ENCODE measurements at regions not wholly inside any gene's neighbourhood (a gene's known extent, or its start where the extent isn't known, plus 50 kb on each side); places are given as distances from the start of the nearest gene placed in this dataset.

DNA sequence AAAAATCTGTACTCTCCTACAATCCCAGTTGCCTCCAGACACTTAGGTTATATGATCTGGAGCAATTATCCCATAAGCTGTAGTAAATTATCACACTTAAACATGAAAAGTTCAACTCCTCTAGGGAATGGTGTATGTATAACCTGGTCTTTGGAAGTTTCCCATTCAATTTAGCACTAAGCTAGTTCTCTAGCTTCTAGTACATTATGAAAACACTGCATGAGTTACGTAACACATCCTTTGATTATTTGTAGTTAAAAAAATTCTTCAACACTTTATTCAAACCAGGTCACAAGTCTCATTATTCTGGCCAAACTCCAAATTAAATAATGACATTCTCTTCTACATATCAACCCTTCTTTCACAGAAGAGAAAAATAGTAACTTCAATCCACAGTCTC is 827.0 kb upstream of the ADAMTS5 start:
- TF ChIP-seq, protein P1, sequence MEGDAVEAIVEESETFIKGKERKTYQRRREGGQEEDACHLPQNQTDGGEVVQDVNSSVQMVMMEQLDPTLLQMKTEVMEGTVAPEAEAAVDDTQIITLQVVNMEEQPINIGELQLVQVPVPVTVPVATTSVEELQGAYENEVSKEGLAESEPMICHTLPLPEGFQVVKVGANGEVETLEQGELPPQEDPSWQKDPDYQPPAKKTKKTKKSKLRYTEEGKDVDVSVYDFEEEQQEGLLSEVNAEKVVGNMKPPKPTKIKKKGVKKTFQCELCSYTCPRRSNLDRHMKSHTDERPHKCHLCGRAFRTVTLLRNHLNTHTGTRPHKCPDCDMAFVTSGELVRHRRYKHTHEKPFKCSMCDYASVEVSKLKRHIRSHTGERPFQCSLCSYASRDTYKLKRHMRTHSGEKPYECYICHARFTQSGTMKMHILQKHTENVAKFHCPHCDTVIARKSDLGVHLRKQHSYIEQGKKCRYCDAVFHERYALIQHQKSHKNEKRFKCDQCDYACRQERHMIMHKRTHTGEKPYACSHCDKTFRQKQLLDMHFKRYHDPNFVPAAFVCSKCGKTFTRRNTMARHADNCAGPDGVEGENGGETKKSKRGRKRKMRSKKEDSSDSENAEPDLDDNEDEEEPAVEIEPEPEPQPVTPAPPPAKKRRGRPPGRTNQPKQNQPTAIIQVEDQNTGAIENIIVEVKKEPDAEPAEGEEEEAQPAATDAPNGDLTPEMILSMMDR (IDR thresholded peaks at IDR 0.05) = no peak
- no peak for TF ChIP-seq POLR2A (IDR thresholded peaks at IDR 0.05)

Measured in uterus (tissue), 2 donors.